ENCODE measurements at regions not wholly inside any gene's neighbourhood (a gene's known extent, or its start where the extent isn't known, plus 50 kb on each side); places are given as distances from the start of the nearest gene placed in this dataset.

- TF ChIP-seq CTCF (conservative IDR thresholded peaks at IDR 0.05; ENCODE audit: low read length) (no peak), EZH2phosphoT487 (IDR thresholded peaks at IDR 0.05; ENCODE audit: borderline replicate concordance) (no peak)
These were observed 770.4 kb downstream of the ETS1 start for GRCh38 chr11:127816962-127817361.
